HepG2 (cell line): ENCODE measurements at regions not wholly inside any gene's neighbourhood (a gene's known extent, or its start where the extent isn't known, plus 50 kb on each side); places are given as distances from the start of the nearest gene placed in this dataset.

Experiments used
- ATAC-seq: fragments of 200-7000 bp; cut with Tn5 transposase; 3 replicates; pipeline ENCODE4 v1.9.1; 2020; ENCODE audit warnings: mild to moderate bottlenecking, moderate library complexity
- BruUV-seq: library from RNA; stranded (reverse); fragments of 400-500 nt; replicated peaks from 2 replicates; lab custom pipeline; 2021; lab: Mats Ljungman, UMichigan
- CTCF ChIA-PET: fragments of 300-600 bp; formaldehyde crosslinking; extraction: SDS; loops from one replicate; lab custom pipeline; 2021; ENCODE audit warnings: low total read pairs, inconsistent platforms, low intra/inter-chr PET ratio; lab: Yijun Ruan, JAX
- POLR2A ChIA-PET: fragments of 350-600 bp; sonication (Branson Sonifier 250); formaldehyde crosslinking; loops from one replicate; lab custom pipeline; 2020; ENCODE audit warnings: antibody characterized with exemption, inconsistent platforms; lab: Yijun Ruan, JAX
- DNase-seq: peaks from one replicate; pipeline ENCODE4 v3.0.0-alpha.2; 2015; ENCODE audit warnings: low spot score
- FAIRE-seq: peaks from 3 replicates; lab custom pipeline; 2011; peaks lifted over from hg19 to GRCh38; lab: Jason Lieb, UNC
- H2AFZ ChIP-seq: one replicate; pipeline ENCODE4 v1.6.1; 2011; ENCODE audit warnings: low read length, inconsistent platforms
- H3K27ac ChIP-seq: fragments of 300-600 bp; 3 replicates; pipeline ENCODE4 v1.8.0; 2011; ENCODE audit warnings: mixed run types, mild to moderate bottlenecking, mixed read lengths, low read length, inconsistent platforms; ENCODE audit not compliant: insufficient read depth; ENCODE audit errors: extremely low read length
- H3K27me3 ChIP-seq, 2 experiments: fragments of 200-600 bp in 1 of 2; 2 replicates in 1 of 2; 3 replicates in 1 of 2; pipeline versions ENCODE4 v1.6.0 to v1.8.0; 2011; ENCODE audit warnings: low read length in 2 of 2, mild to moderate bottlenecking in 2 of 2, moderate library complexity in 2 of 2, inconsistent platforms in 1 of 2; ENCODE audit not compliant: insufficient read depth in 2 of 2, control insufficient read depth in 1 of 2
- H3K36me3 ChIP-seq, 2 experiments: fragments of 200-600 bp in 1 of 2; replicated peaks in 1 of 2; 2 replicates in 1 of 2; 3 replicates in 1 of 2; pipeline versions ENCODE4 v1.5.1 to v1.8.0; 2011; ENCODE audit warnings: low read length in 2 of 2, inconsistent platforms in 1 of 2; ENCODE audit not compliant: insufficient read depth in 2 of 2, control insufficient read depth in 1 of 2
- H3K4me1 ChIP-seq: 2 replicates; pipeline ENCODE4 v1.5.1; 2012; ENCODE audit warnings: low read length, inconsistent platforms; ENCODE audit not compliant: insufficient read depth
- H3K4me2 ChIP-seq: 2 replicates; pipeline ENCODE4 v1.6.0; 2011; ENCODE audit warnings: low read depth, low read length, inconsistent platforms
- H3K4me3 ChIP-seq, 3 experiments: fragments of 200-600 bp in 1 of 3; sonication (generic), shearing (Covaris generic) in 1 of 3; replicated peaks in 1 of 3; 2 replicates each; pipeline ENCODE4 v1.5.1; 2011 to 2016; ENCODE audit warnings: low read length in 3 of 3, inconsistent platforms in 2 of 3, low read depth in 2 of 3, mild to moderate bottlenecking in 2 of 3, control low read depth in 1 of 3, mixed read lengths in 1 of 3; ENCODE audit not compliant: insufficient read depth in 1 of 3
- H3K79me2 ChIP-seq: one replicate; pipeline ENCODE4 v1.6.1; 2011; ENCODE audit warnings: low read length, inconsistent platforms; ENCODE audit not compliant: insufficient read depth
- H3K9ac ChIP-seq: 2 replicates; pipeline ENCODE4 v1.6.0; 2011; ENCODE audit warnings: mild to moderate bottlenecking, low read depth, low read length, inconsistent platforms; ENCODE audit not compliant: insufficient read depth
- H3K9me3 ChIP-seq: 2 replicates; pipeline ENCODE4 v1.5.1; 2012; ENCODE audit warnings: mild to moderate bottlenecking, low read length
- H4K20me1 ChIP-seq: 2 replicates; pipeline ENCODE4 v1.6.0; 2011; ENCODE audit warnings: inconsistent platforms, mild to moderate bottlenecking, low read length, moderate library complexity; ENCODE audit not compliant: insufficient read depth
- AFF4 ChIP-seq: sonication (generic); formaldehyde crosslinking; IDR thresholded peaks from 2 replicates; pipeline ENCODE4 v1.4.0; 2020; ENCODE audit warnings: missing genetic modification reagents
- AKAP8 ChIP-seq: sonication (generic); formaldehyde crosslinking; IDR thresholded peaks from 2 replicates; pipeline ENCODE4 v1.5.1; 2020; ENCODE audit warnings: mild to moderate bottlenecking, missing genetic modification reagents
- ATF1 ChIP-seq: IDR thresholded peaks from 2 replicates; pipeline ENCODE4 v1.6.1; 2016; ENCODE audit warnings: mild to moderate bottlenecking, control low read depth
- ATF4 ChIP-seq, 2 experiments: fragments of 450-650 bp in 1 of 2; sonication (generic) in 1 of 2; formaldehyde crosslinking; IDR thresholded peaks; 2 replicates each; pipeline versions ENCODE4 v1.5.0 to v1.8.0; 2020 to 2022; ENCODE audit warnings: mild to moderate bottlenecking in 1 of 2, missing genetic modification reagents in 1 of 2
- BRD4 ChIP-seq: sonication (generic); formaldehyde crosslinking; IDR thresholded peaks from 2 replicates; pipeline ENCODE4 v1.4.0; 2020; ENCODE audit warnings: missing genetic modification reagents
- CREB3 ChIP-seq: sonication (generic); formaldehyde crosslinking; IDR thresholded peaks from 2 replicates; pipeline ENCODE4 v1.5.0; 2020; ENCODE audit warnings: missing genetic modification reagents
- GMEB2 ChIP-seq: IDR thresholded peaks from 2 replicates; pipeline ENCODE4 v1.6.1; 2016; ENCODE audit warnings: missing biosample characterization, missing genetic modification reagents, low read depth
- HINFP ChIP-seq: sonication (generic); formaldehyde crosslinking; IDR thresholded peaks from 2 replicates; pipeline ENCODE4 v1.4.0; 2020; ENCODE audit warnings: low read depth, mild to moderate bottlenecking, missing genetic modification reagents
- TRIM22 ChIP-seq: fragments of 450-650 bp; IDR thresholded peaks from 2 replicates; pipeline ENCODE4 v1.6.1; 2017
- TSC22D2 ChIP-seq: sonication (generic); formaldehyde crosslinking; IDR thresholded peaks from 2 replicates; pipeline ENCODE4 v1.5.1; 2020; ENCODE audit warnings: missing genetic modification reagents, mild to moderate bottlenecking, borderline replicate concordance
- XRCC5 ChIP-seq: fragments of 200-400 bp; formaldehyde crosslinking; optimal IDR thresholded peaks from 2 replicates; pipeline ENCODE3; 2017; ENCODE audit warnings: mild to moderate bottlenecking, low read length
- ZBTB25 ChIP-seq: IDR thresholded peaks from 2 replicates; pipeline ENCODE4 v1.6.1; 2018; ENCODE audit warnings: missing genetic modification reagents
- ZNF546 ChIP-seq: sonication (generic); formaldehyde crosslinking; conservative IDR thresholded peaks from 2 replicates; pipeline ENCODE4 v1.8.1; 2023; ENCODE audit warnings: mild to moderate bottlenecking, missing genetic modification reagents
- ZNF629 ChIP-seq: sonication (generic); formaldehyde crosslinking; conservative IDR thresholded peaks from 2 replicates; pipeline ENCODE4 v1.5.0; 2020; ENCODE audit warnings: missing genetic modification reagents
- WGBS: methylation state at CpG from one replicate; pipeline ENCODE4 v1.1.6; 2017; ENCODE audit warnings: low lambda C conversion rate; 5-methylcytosine and 5-hydroxymethylcytosine counted together
- in situ Hi-C: cut with HindIII; loops from 2 replicates; pipeline ENCODE4 v1.10.0; 2017; ENCODE audit warnings: low pct_unique_long_range_greater_than_20kb; ENCODE audit not compliant: extremely low pct_ligation_motif_present
- intact Hi-C: fragments of 100-400 bp; cut with micrococcal nuclease; formaldehyde crosslinking; loops from one replicate; pipeline ENCODE4 v1.10.0; 2022; ENCODE audit not compliant: unreplicated experiment

GRCh38 chr13:31440132-31440531 is 240.4 kb downstream of the B3GLCT start:
- H3K79me2 ChIP-seq = no peaks in the 10 kb centered on the region
- ATAC-seq (no peak), DNase-seq (no peak), FAIRE-seq (no peak)
- no peaks in the 10 kb centered on the region for H3K36me3 ChIP-seq
- H3K4me2 ChIP-seq = no peak overlapping the region
- no peaks in the 10 kb centered on the region; the same call in 1 of the 2 replicates for H3K4me1 ChIP-seq
- H3K9me3 ChIP-seq = no peaks in the 10 kb centered on the region
- H3K4me3 ChIP-seq = no peak overlapping the region
- no peak overlapping the region for H2AFZ ChIP-seq
- peaks cover 0 to 4% of the 10 kb centered on the region in 2 experiments; a peak in 2 of 5 replicates for H3K27me3 ChIP-seq
- 49% methylated on average over 2 of the region's 2 CpGs for WGBS
- intact Hi-C loops = no loop called here
- no peak overlapping the region for H3K27ac ChIP-seq
- no peak for TF ChIP-seq TRIM22
- TF ChIP-seq TSC22D2 (CRISPR knock-in tag) = no peak
- no peak for TF ChIP-seq CREB3
- no peak for TF ChIP-seq XRCC5
- TF ChIP-seq ZNF546 (CRISPR knock-in tag) = no peak
- TF ChIP-seq AKAP8 (CRISPR knock-in tag) = no peak
- TF ChIP-seq AFF4 (CRISPR knock-in tag) = no peak
- no peak for TF ChIP-seq GMEB2
- TF ChIP-seq ZBTB25 (CRISPR knock-in tag) = no peak
- TF ChIP-seq ATF4 (CRISPR knock-in tag; IDR thresholded peaks at IDR 0.05) = no peak
- TF ChIP-seq ATF1 (CRISPR knock-in tag) = no peak
- TF ChIP-seq BRD4 (CRISPR knock-in tag) = no peak
- TF ChIP-seq HINFP (CRISPR knock-in tag) = no peak
- no peak for TF ChIP-seq ZNF629 (CRISPR knock-in tag)
- H3K9ac ChIP-seq = no peak overlapping the region
- ChIA-PET POLR2A (no interaction called here), CTCF (no interaction called here)
- in situ Hi-C loops = no loop called here
- no peaks in the 10 kb centered on the region for H4K20me1 ChIP-seq
- no TSS peak for BruUV-seq
